CD4-positive, alpha-beta T cell treated with Interleukin-17A for 1 hour (primary cell): ENCODE measurements at regions not wholly inside any gene's neighbourhood (a gene's known extent, or its start where the extent isn't known, plus 50 kb on each side); places are given as distances from the start of the nearest gene placed in this dataset.

Experiments
- DNase-seq: peaks from one replicate; pipeline ENCODE4 v3.0.0-alpha.2; 2020

GRCh38 chr9:99445920-99446319 lies 223.8 kb downstream of the SEC61B start:
- DNase-seq = no peak

GRCh38 chr9:99447951-99448350 lies 225.9 kb downstream of the SEC61B start:
- no peak for DNase-seq

DNA sequence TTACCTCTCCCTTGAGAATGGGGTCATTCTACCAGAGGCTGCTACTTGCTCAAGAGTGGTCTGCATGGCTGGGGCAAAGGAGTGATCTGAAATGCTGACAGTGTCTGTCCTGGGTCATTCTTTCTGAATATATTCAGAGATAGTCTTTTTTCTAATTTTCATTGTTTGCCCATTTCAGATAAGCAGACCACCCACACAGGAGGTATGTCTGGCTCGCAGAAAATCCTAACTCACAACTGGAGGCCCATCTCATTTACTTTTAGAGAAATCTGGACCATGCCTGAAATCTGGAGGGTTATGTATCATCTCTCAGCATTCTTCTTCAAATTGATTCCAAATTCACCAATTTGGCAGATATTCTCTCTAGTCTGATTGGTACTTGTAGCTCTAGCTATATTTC lies 227.6 kb downstream of the SEC61B start:
- DNase-seq = no peak

DNA sequence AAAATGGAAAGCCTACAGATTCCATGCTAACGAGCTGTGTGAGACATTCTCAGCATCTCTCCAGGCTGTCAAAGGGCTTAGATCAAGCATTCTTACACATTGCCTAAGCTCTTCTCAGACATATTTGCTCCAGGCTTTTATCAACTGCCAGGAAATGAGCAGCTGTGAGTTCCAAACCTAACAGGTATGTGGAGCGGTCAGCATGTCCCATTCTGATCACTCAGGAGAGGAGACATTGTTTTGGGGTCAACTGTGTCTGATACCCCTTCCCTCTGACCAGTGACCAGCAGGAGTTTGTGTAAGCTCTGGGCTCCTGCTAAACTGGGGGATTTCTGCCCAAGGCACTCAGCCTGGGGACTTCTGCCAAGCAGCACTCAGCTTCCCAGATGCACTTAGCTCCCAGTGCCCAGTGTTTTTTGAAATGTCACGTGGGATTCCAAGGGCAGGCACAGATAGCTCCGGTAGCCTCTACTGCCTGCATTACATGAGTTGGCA lies 229.1 kb downstream of the SEC61B start:
- no peak for DNase-seq

GRCh38 chr9:99457406-99457805 lies 235.3 kb downstream of the SEC61B start:
- no peak for DNase-seq

GRCh38 chr9:99457981-99458380 lies 235.9 kb downstream of the SEC61B start:
- DNase-seq = no peak

GRCh38 chr9:99459919-99460318 lies 237.8 kb downstream of the SEC61B start:
- no peak for DNase-seq

DNA sequence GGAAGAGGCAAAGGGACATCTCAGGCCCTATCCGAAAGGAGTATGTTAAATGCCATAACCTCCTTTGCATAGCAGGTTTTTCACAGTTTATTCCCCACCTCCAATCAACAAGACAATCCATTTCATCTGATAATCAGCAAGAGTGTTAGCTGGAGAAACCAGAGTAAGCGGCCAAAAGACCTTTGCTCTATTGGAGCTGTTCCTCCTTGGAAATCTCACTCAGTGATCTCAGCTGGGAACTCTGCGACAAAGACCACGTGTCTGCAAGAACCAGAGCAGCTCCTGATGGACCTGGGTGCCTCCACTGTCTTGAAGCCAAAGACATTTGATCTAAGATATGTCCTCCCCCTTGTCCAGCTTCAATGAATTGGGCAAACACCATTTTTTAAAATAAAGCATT lies 241.0 kb downstream of the SEC61B start:
- no peak for DNase-seq

DNA sequence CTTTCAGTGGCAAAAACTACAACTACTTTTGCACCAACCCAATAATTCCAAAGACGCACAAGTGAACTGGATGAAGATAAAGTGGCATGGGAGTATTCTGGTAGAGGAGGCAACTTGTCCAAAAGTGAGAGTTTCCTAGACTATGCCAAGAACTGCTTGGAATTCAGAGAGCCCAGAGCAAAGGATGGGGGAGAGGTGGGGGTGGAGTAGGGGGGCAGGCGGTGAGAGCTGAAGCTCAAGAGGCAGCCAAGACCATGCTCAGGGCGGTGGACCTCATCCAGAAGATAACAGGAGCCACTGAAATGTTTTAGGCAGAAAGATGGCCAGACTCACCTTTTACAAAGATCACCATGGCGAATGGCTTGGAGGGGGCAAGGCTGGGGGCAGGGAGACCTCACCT lies 242.5 kb downstream of the SEC61B start:
- no peak for DNase-seq

DNA sequence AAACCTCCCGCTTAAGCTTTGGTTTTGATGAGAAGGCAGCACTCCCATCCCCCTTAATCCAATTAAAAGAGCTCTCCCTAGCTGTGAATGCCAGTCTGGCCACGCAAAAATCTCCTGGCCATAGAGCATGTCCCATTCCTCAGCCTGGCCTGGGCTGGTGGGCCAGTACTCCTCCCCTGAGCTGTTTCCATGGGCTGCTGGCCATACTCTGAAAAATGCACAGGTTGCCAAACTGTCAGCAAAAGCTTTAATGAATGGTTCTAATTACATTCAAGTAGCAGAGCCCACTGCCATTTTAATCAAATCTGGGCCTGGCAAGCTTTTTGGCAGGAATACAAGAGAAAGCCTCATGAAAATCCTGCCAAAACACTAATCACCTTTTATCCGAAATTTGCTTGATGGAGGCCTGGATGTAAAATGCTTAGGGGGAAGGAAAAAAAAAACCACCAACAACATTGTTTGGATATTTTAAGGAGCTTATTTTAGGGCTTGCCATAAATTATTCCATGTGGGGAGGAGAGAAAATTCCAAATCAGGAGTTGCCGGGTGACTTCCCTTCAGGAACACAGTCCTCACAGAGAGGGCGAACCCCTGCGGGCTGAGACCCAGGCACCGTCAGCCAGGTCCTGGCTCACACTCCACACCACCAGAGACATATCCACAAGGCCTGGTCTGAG lies 243.3 kb downstream of the SEC61B start:
- no peak for DNase-seq

GRCh38 chr9:99466104-99466503 lies 244.0 kb downstream of the SEC61B start:
- DNase-seq = no peak

DNA sequence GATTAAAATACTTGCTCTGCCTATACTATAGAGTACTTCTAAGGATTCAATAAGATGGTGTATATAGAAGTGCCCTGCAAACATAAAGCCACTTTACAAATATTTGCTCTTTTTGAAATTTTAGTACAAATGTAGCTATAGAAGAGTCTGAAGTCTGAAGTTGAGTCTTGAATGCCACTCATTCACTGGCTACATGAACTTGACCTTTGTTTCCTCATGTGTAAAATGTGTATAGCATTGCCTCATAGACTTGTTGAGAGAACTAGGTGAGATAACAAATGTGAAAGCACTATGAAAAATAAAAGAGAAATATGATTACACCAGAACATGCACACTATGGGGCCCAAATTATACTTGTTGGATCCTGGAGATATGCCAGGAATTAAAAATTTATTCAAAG lies 244.7 kb downstream of the SEC61B start:
- no peak for DNase-seq

GRCh38 chr9:99471033-99471432 lies 249.0 kb downstream of the SEC61B start:
- no peak for DNase-seq

DNA sequence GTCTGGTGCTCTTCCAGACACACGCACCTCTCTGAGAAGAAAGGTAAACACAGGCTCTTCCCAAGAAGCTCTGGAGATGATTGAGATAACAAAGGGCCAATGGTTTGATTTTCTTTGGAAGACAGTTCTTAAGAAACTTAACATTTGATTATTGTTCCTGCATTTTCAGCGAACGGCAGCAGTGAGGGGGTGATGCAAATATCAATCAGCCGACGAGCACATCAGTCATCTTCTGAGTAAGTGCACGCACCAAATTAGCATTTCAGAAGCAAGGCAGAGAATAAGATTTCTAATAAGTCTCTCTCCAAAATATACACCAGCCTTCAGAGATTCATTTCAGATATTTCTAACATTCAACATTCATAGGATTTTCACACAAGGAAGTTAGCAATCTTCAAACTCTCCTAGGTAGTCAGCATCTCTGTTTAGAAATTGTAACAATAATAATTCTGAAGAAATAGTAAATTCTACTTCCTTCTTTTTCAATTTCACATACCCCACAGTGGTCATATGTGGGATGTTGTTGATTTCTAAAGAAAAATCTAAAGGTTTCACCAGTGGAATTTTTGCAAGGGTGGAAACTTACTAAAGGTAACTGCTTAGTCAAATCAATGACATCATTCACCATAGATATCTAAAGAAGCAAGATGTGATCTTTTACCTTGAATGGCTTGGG lies 250.3 kb downstream of the SEC61B start:
- no peak for DNase-seq

DNA sequence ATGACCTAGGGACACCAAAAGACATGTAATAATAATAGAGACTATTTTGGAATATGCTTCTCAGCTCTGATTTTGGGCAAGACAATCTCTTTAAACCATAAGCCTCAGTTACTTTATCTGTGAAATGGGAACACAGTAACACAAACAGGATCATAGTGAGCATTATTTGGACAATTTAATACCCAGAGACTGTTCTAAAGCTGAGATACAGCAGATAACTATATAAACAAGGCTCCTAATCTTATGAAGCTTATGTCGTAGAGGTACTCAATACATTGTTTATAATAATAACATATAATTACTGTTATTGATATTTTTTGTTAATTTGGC lies 250.8 kb downstream of the SEC61B start:
- DNase-seq = no peak

GRCh38 chr9:99474186-99474585 lies 252.1 kb downstream of the SEC61B start:
- no peak for DNase-seq

GRCh38 chr9:99475401-99476065 lies 253.5 kb downstream of the SEC61B start:
- no peak for DNase-seq

GRCh38 chr9:99478469-99479027 lies 256.5 kb downstream of the SEC61B start:
- no peak for DNase-seq

- no peak for DNase-seq
Measured at GRCh38 chr9:99479929-99480328, 257.8 kb downstream of the SEC61B start.

DNA sequence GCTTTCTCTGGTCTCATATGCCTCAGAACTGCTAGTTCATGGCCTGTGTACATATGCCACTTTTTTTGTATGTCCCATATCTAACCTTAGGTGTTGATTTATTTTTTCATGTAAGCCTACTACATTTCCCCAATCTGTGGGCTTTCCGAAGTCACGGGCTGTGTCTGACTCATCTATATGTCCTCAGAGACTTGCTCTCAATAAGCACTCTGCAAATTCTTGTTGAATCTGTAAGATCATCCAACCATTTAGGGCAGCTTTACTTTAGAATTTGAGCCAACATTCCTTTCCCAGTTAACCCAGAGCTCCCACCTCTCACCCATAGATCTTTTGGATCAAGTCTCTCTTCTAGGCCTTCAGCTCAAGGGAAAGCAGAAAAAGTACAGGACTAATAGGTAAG lies 263.4 kb downstream of the SEC61B start:
- DNase-seq = no peak

GRCh38 chr9:99486684-99487083 lies 264.6 kb downstream of the SEC61B start:
- no peak for DNase-seq

DNA sequence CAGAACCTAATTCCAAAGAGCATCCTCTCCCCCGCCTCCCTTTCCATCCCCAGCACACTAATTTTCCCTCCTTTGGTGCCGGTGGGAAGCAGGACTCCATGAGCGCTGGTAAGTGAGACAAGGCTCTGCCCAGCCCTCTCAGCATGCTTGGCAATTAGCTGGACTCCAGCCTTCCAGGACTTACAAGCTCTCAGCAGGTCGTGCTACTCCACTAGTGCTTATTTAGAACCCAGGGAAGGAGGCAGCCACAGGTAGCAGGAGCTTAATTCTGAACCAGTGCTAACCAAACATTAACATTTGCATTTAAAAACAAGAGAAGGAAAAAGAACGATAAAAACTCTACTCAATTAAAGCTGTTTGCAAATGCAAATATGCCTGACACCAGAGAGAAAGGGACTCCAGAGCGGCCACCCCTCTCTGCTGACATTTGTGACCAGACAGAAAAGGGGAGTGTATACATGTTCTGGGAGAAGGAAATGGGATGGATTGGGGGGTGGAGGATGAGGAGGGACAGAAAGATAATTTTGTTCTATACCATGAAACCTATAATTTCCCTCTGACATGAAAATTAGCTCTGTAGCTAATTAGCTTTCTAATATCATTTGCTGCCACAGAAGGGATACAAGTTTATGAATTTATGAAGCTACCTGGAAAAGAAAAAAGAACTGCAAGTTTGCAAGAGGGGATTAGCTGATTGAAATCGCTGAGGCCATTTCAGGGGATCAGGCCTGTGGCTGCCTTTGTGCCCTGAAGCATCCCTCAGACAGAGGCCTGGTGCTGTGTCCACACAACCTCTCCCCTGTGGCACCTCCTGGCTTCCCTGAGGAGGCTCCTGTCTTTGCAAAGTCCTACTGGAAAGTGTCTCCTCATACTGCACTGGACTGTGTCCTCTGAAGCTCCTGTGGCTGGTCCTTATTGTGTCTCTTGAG lies 266.3 kb downstream of the SEC61B start:
- no peak for DNase-seq

DNA sequence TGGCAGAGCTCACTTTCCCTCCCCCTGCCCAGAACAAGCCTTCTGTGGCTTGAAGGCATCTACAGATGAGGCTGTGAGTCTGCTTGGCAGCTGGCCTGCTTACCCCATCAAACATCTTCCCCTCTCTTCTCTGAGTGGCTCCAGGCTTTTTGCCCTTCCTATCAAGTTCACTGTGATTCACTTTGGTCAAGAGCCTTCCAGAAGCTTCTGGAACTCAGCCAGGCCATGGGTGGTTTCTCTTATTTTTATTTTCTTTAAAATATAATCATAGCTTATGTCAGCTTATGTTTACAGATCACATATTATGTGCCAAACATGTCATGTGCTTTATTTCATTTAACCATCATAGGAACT lies 267.0 kb downstream of the SEC61B start:
- DNase-seq = no peak
